Adrenal gland (tissue), 9 donors: ENCODE measurements at regions not wholly inside any gene's neighbourhood (a gene's known extent, or its start where the extent isn't known, plus 50 kb on each side); places are given as distances from the start of the nearest gene placed in this dataset.

Experiments used
- DNase-seq, 7 donors: peaks; one replicate each; pipeline ENCODE4 v3.0.0-alpha.2; 2019 to 2020
- H3K27ac ChIP-seq, 5 donors: fragments of 200-600 bp; sonication (generic) in 4 of 5; 1 replicate in 3 of 5; 2 replicates in 2 of 5; pipeline versions ENCODE4 v1.5.1 to v1.8.0; 2016 to 2020; ENCODE audit warnings: mild to moderate bottlenecking in 1 of 5
- H3K27me3 ChIP-seq: fragments of 200-600 bp; 2 replicates; pipeline ENCODE4 v1.8.0; 2021
- H3K36me3 ChIP-seq, 2 donors: fragments of 200-600 bp; replicated peaks in 1 of 2; 1 replicate in 1 of 2; 2 replicates in 1 of 2; pipeline versions ENCODE4 v1.5.1 to v1.8.0; 2018 to 2022
- H3K4me1 ChIP-seq, 2 donors: fragments of 200-600 bp; replicated peaks in 1 of 2; 1 replicate in 1 of 2; 2 replicates in 1 of 2; pipeline versions ENCODE4 v1.5.1 to v1.8.0; 2018 to 2021
- H3K4me3 ChIP-seq, 4 donors: fragments of 200-600 bp; sonication (generic) in 3 of 4; one replicate each; pipeline ENCODE4 v1.5.1; 2016 to 2018
- H3K9me3 ChIP-seq, 3 donors: fragments of 200-600 bp; sonication (generic) in 1 of 3; replicated peaks in 1 of 3; 1 replicate in 2 of 3; 2 replicates in 1 of 3; pipeline versions ENCODE4 v1.5.1 to v1.8.0; 2016 to 2021
- POLR2A ChIP-seq, 2 donors: fragments of 450-650 bp; IDR thresholded peaks; one replicate each; pipeline ENCODE4 v1.6.1; 2017; ENCODE audit warnings: antibody characterized with exemption in 2 of 2, mild to moderate bottlenecking in 2 of 2, moderate library complexity in 1 of 2
- WGBS, 4 donors: extraction: QIAGEN DNeasy Blood & Tissue Kit in 2 of 4; methylation state at CpG; one replicate each; pipeline versions ENCODE4 v1.1.5 to v1.1.7; 2013 to 2017; 5-methylcytosine and 5-hydroxymethylcytosine counted together
- intact Hi-C, 2 donors: fragments of 100-400 bp; cut with DNase I; formaldehyde crosslinking; loops; one replicate each; pipeline versions ENCODE4 v1.14.1 to v1.15.0; 2022 to 2023
- TF ChIP-seq, protein P1 (sequence below), 6 experiments: fragments of 450-650 bp in 4 of 6; fragments of 200-600 bp in 2 of 6; sonication (generic) in 1 of 6; IDR thresholded peaks; 1 replicate in 5 of 6; 2 replicates in 1 of 6; pipeline versions ENCODE4 v1.5.1 to v1.8.0; 2016 to 2021; ENCODE audit warnings: antibody characterized with exemption in 6 of 6, mild to moderate bottlenecking in 2 of 6, moderate library complexity in 1 of 6
- donor health status: healthy with polysubstance abuse.
- donor health status: Bipolar disorder and iron deficiency.
- donor health status: DM: yes; HTN: yes; CAD: no.
- donor health status: DM: no; HTN: no; CAD: no.
- donor health status: DM: no; HTN: no; CAD: no.

DNA sequence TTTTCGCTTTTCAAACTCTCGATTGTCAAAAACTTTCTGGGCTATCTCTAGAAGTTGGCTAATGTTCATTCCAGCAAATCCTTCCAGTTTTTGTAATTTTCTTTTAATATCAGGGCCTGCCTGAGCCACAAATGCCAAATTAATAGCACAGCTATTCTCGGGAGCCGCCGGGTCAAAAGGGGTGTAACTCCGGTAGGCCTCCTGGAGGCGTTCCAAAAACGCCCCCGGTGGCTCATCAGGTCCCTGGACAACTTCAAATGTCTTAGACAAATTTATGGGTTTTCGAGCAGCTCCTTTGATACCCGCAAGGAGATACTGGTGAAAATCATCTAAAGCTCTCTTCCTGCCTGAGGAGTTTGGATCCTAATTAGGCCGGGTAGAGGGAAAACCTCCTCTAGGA lies 117.9 kb upstream of the PZP start:
- WGBS, 4 donors, result 55 to 63% (median 58%) methylated on average over 12 of the region's 12 CpGs
- H3K27me3 ChIP-seq, result no peaks in the 10 kb centered on the region
- TF ChIP-seq POLR2A (IDR thresholded peaks at IDR 0.05), result no peak
- TF ChIP-seq, protein P1, sequence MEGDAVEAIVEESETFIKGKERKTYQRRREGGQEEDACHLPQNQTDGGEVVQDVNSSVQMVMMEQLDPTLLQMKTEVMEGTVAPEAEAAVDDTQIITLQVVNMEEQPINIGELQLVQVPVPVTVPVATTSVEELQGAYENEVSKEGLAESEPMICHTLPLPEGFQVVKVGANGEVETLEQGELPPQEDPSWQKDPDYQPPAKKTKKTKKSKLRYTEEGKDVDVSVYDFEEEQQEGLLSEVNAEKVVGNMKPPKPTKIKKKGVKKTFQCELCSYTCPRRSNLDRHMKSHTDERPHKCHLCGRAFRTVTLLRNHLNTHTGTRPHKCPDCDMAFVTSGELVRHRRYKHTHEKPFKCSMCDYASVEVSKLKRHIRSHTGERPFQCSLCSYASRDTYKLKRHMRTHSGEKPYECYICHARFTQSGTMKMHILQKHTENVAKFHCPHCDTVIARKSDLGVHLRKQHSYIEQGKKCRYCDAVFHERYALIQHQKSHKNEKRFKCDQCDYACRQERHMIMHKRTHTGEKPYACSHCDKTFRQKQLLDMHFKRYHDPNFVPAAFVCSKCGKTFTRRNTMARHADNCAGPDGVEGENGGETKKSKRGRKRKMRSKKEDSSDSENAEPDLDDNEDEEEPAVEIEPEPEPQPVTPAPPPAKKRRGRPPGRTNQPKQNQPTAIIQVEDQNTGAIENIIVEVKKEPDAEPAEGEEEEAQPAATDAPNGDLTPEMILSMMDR (IDR thresholded peaks at IDR 0.05), result no peak
- H3K27ac ChIP-seq, result no peak overlapping the region
- H3K4me3 ChIP-seq, result no peak overlapping the region
- DNase-seq, result no peak
- no peaks in the 10 kb centered on the region for H3K9me3 ChIP-seq
- H3K4me1 ChIP-seq, result no peaks in the 10 kb centered on the region
- intact Hi-C loops, result no loop called here
- H3K36me3 ChIP-seq, result no peaks in the 10 kb centered on the region

DNA sequence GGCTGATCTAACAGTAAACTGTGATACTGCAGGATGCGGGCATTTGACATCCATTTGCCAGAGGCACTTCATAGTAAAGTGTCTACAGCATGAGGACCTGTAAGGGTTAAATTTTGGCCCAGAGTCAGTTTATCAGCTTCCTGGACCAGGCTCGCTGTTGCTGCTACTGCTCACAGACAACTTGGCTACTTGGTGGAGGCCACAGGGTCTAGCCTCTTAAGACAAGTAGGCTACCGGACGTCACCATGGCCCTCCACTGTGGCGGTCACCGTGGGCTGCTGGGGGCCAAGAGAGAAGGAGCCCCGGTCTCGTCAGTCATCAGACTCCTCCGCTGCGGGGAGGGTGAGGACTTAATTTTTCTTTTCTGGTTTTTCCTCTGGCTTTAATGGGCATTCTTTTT lies 117.3 kb upstream of the PZP start:
- Histone ChIP-seq H3K4me1 (no peaks in the 10 kb centered on the region), H3K27ac (no peak overlapping the region), H3K9me3 (no peaks in the 10 kb centered on the region), H3K4me3 (no peak overlapping the region), H3K27me3 (no peaks in the 10 kb centered on the region), H3K36me3 (no peaks in the 10 kb centered on the region)
- intact Hi-C loops, result no loop called here
- WGBS, 4 donors, result 65 to 87% (median 79%) methylated on average over 10 of the region's 10 CpGs
- DNase-seq, result no peak
- no peak for TF ChIP-seq POLR2A (IDR thresholded peaks at IDR 0.05)

DNA sequence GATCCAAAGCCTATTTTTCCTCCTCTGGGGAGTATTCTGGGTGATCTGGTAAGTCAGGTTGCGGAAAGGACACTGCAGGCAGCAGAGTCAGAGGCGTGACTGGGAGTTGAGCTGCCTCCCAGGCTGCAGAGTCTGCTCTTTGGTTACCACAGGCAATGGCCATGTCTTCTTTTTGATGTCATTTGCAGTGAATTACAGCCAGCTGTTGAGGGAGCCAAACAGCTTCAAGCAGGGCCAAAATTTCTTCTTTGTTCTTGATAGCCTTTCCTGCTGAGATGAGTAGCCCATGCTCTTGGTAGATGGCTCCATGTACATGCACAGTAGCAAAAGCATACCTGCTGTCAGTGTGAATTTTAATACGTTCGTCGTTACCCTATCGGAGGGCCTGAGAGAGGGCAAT lies 116.6 kb upstream of the PZP start:
- Histone ChIP-seq H3K27ac (no peak overlapping the region), H3K9me3 (no peaks in the 10 kb centered on the region), H3K36me3 (no peaks in the 10 kb centered on the region), H3K27me3 (no peaks in the 10 kb centered on the region), H3K4me1 (no peaks in the 10 kb centered on the region), H3K4me3 (no peak overlapping the region)
- intact Hi-C loops, result no loop called here
- no peak for DNase-seq
- 62 to 84% (median 72%) methylated on average over 6 of the region's 6 CpGs for WGBS, 4 donors
- TF ChIP-seq, protein P1 (IDR thresholded peaks at IDR 0.05), result no peak
- no peak for TF ChIP-seq POLR2A (IDR thresholded peaks at IDR 0.05)

DNA sequence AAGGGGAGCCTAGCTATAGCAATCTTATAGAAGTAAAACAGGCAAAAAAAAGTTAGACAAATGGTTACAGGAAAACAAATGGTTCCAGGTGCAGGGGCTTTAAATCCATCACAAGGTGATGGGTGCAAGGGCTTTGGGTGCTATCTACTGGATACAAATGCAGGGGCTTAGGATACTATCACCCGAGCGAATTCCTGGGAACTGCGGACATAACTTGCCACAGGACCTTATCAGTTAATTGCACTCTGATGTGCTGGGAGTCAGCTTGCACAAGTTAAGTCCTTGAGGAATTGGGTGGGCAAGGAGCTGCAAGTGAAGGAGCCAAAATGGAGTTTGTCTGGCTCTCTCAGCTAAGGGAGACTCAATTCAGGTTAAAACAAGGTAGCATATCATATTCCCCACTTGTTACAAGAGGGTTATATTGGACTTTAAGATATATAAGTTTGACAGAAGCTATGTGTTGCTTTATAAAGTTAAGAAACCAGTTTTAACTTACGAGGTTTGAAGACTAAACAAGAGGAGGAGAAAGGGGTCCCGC lies 115.0 kb upstream of the PZP start:
- H3K4me1 ChIP-seq, result no peaks in the 10 kb centered on the region
- TF ChIP-seq, protein P1 (IDR thresholded peaks at IDR 0.05), result no peak
- TF ChIP-seq POLR2A (IDR thresholded peaks at IDR 0.05), result no peak
- no peak for DNase-seq
- no peaks in the 10 kb centered on the region for H3K27me3 ChIP-seq
- WGBS, 4 donors, result 53 to 71% (median 62%) methylated on average over 5 of the region's 5 CpGs
- no peak overlapping the region for H3K4me3 ChIP-seq
- H3K36me3 ChIP-seq, result no peaks in the 10 kb centered on the region
- H3K9me3 ChIP-seq, result no peaks in the 10 kb centered on the region
- H3K27ac ChIP-seq, result no peak overlapping the region
- intact Hi-C loops, result no loop called here

DNA sequence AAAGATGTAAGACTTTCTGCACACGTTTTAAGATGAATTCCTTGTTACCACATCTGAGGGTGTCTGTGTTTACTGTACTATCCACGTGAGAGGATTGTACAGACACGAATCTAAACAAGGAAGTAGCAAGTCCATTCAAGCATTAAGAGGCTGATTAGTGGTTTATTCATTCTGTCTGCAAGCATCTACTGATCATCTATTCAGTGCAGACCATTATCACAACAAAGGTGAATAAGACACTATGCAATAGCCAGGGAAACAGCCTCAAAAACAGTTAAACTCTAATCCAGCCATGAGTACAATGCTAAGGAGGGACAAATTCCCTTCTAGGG lies 111.6 kb upstream of the PZP start:
- no peaks in the 10 kb centered on the region for H3K36me3 ChIP-seq

More for the DNA sequence above, 111.6 kb upstream of the PZP start:
- Histone ChIP-seq H3K27me3 (no peaks in the 10 kb centered on the region), H3K27ac (no peak overlapping the region), H3K4me1 (no peaks in the 10 kb centered on the region), H3K9me3 (no peaks in the 10 kb centered on the region), H3K4me3 (no peak overlapping the region)
- no peak for DNase-seq
- 41 to 60% (median 49%) methylated on average over 3 of the region's 3 CpGs for WGBS, 4 donors
- TF ChIP-seq, protein P1 (IDR thresholded peaks at IDR 0.05), result no peak
- no peak for TF ChIP-seq POLR2A (IDR thresholded peaks at IDR 0.05)
- intact Hi-C loops, result no loop called here
